ENCODE measurements at regions not wholly inside any gene's neighbourhood (a gene's known extent, or its start where the extent isn't known, plus 50 kb on each side); places are given as distances from the start of the nearest gene placed in this dataset.

DNA sequence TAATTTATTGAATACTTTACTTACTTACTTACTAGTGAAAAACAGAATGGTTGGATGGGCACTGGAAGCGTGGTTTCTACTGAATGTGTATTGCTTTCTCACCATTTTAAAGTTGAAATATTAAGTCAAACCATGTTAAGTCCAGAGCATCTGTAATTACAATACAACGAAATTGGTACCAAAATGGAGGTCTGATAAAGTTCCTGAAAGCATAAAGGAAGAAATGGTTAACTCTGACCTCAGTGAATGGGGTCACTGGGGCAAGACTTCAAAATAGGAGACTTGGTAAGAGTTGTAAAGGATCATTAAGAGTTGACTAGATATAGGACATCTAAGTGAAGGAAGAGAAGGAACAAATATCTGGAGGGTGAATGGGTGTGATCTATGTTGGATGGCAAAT, 237.1 kb downstream of the MAF start:
- H3K4me1 ChIP-seq, result no peaks in the 10 kb centered on the region
- TF ChIP-seq EP300 (IDR thresholded peaks at IDR 0.05) (no peak), POLR2A (IDR thresholded peaks at IDR 0.05) (no peak)
- TF ChIP-seq, protein P1, sequence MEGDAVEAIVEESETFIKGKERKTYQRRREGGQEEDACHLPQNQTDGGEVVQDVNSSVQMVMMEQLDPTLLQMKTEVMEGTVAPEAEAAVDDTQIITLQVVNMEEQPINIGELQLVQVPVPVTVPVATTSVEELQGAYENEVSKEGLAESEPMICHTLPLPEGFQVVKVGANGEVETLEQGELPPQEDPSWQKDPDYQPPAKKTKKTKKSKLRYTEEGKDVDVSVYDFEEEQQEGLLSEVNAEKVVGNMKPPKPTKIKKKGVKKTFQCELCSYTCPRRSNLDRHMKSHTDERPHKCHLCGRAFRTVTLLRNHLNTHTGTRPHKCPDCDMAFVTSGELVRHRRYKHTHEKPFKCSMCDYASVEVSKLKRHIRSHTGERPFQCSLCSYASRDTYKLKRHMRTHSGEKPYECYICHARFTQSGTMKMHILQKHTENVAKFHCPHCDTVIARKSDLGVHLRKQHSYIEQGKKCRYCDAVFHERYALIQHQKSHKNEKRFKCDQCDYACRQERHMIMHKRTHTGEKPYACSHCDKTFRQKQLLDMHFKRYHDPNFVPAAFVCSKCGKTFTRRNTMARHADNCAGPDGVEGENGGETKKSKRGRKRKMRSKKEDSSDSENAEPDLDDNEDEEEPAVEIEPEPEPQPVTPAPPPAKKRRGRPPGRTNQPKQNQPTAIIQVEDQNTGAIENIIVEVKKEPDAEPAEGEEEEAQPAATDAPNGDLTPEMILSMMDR (IDR thresholded peaks at IDR 0.05), result no peak
- H3K27me3 ChIP-seq, result no peaks in the 10 kb centered on the region
- H3K27ac ChIP-seq, result no peak overlapping the region
- no peak overlapping the region for H3K4me3 ChIP-seq
- peaks cover 0 to 5% (median 0%) of the 10 kb centered on the region in 4 donors for H3K9me3 ChIP-seq
- DNase-seq (ENCODE audit: low spot score in 2 of 2), result no peak
- 85 to 88% methylated on average over 2 of the region's 2 CpGs for WGBS, 2 donors
- no peaks in the 10 kb centered on the region for H3K36me3 ChIP-seq

DNA sequence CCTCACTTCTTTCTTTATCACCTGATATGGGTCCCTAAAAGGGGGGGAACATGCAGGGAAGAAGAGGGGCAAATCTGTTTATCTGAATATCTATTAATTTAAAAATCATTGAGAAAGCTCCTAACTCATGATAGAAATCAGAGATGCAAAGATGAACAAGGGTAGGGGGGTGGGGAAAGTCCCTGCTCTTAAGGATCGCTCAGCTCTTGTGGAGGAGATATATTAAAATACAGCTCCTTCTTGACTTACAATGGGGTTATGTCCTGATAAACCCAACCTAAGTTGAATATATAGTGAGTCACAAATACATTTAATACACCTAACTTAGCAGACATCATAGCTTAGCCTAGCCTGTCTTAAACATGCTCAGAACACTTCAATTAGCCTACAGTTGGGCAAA, 237.5 kb downstream of the MAF start:
- H3K4me1 ChIP-seq, result no peaks in the 10 kb centered on the region
- H3K9me3 ChIP-seq, result peaks cover 0 to 5% (median 0%) of the 10 kb centered on the region in 4 donors
- H3K27ac ChIP-seq, result no peak overlapping the region
- no peaks in the 10 kb centered on the region for H3K36me3 ChIP-seq
- H3K27me3 ChIP-seq, result no peaks in the 10 kb centered on the region
- no peak for TF ChIP-seq POLR2A (IDR thresholded peaks at IDR 0.05)
- TF ChIP-seq, protein P1 (IDR thresholded peaks at IDR 0.05), result no peak
- TF ChIP-seq EP300 (IDR thresholded peaks at IDR 0.05), result no peak
- DNase-seq (ENCODE audit: low spot score in 2 of 2), result no peak
- H3K4me3 ChIP-seq, result no peak overlapping the region
- WGBS, 2 donors, result 90 to 95% methylated on average over 1 of the region's 1 CpG

DNA sequence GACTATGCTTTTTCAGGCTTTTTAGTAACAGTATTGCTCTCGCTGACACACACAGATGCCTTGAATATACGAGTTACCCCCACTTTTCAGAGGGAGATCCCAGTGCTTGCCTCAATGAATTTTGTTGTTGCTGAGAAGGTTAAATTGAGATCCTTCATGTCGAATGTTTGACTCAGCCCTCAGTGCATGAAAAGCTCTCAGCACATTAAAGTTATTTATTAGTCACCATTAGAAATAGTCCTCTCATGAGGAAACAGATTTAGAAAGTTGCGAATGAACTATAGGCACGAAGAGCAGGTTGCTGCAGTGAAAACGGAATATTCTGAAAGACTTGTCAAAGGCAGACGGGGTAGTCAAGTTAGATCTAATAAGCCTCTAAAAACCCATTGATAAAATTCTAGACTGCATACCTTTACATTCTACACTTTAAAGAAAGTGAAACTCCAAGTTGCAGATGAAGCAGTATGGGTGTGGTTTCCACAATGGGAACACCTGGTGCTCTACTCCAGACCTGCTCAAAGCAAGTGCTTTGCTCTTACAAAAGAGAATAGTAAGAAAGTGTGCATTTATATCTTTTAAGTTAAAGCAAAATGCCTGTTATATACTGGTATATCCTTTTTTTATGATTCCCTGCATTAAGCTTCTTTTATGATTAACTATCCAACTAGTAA, 238.1 kb downstream of the MAF start:
- Histone ChIP-seq H3K27ac (no peak overlapping the region), H3K9me3 (peaks cover 0 to 5% (median 0%) of the 10 kb centered on the region in 4 donors), H3K4me3 (no peak overlapping the region), H3K36me3 (no peaks in the 10 kb centered on the region), H3K4me1 (no peaks in the 10 kb centered on the region), H3K27me3 (no peaks in the 10 kb centered on the region)
- DNase-seq (ENCODE audit: low spot score in 2 of 2), result no peak
- WGBS, 2 donors, result 75 to 79% methylated on average over 7 of the region's 7 CpGs
- no peak for TF ChIP-seq EP300 (IDR thresholded peaks at IDR 0.05)
- TF ChIP-seq, protein P1 (IDR thresholded peaks at IDR 0.05), result no peak
- no peak for TF ChIP-seq POLR2A (IDR thresholded peaks at IDR 0.05)

DNA sequence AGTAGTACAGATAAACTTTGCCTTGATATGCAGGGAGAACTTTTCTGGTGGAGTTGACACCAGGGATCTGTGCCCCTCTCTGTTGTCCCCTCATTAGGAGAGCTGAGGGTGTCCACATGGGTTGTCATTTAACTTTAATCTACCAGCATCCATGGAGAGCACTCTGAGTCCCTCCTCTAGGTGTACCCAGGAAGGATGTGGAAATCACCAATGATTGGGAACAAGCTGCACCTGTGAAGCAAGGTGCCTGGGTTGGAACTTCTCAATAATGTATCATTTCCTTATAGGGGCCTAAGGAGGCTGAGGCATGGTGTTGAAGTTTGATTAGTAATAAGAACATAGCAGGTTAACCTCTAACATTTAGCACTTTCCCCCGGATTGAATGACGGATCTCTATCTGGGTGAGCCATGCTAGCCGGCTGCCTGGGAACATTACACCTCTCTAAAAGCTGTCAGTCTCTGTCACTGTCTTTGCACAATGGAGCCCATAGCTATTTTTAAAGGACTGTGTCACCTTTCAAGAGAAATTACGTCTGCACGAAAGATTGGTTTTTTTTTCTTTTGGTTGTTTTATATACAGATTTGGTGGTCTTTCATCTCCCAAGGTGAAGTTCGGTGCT, 239.3 kb downstream of the MAF start:
- H3K4me3 ChIP-seq, result no peak overlapping the region
- no peaks in the 10 kb centered on the region for H3K36me3 ChIP-seq
- no peak overlapping the region for H3K27ac ChIP-seq
- H3K4me1 ChIP-seq, result no peaks in the 10 kb centered on the region
- TF ChIP-seq, protein P1 (IDR thresholded peaks at IDR 0.05), result no peak
- no peak for DNase-seq (ENCODE audit: low spot score in 2 of 2)
- H3K27me3 ChIP-seq, result no peaks in the 10 kb centered on the region
- no peaks in the 10 kb centered on the region for H3K9me3 ChIP-seq
- 92 to 94% methylated on average over 6 of the region's 6 CpGs for WGBS, 2 donors

DNA sequence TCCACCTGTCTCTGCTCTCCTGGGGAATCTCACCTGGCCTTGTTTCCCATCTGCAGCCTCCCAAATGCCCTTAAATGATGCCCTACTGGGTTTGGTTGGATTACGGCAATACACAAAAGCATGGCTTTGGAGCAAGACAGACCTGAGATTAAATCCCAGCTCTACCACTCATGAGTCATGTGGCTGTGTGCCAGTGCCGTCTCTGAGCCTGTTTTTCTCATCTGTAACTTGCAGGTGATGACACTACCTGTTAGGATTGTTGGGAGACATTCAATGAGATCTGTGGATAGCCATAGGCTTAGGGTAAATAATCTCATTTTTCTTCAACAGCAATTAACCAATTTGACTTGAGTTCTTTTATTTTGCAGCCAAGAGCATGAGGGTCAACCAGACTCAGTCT, 240.3 kb downstream of the MAF start:
- TF ChIP-seq, protein P1 (IDR thresholded peaks at IDR 0.05), result no peak
- TF ChIP-seq EP300 (IDR thresholded peaks at IDR 0.05) (no peak), POLR2A (IDR thresholded peaks at IDR 0.05) (no peak)
- Histone ChIP-seq H3K4me3 (no peak overlapping the region), H3K27me3 (no peaks in the 10 kb centered on the region), H3K9me3 (no peaks in the 10 kb centered on the region), H3K27ac (no peak overlapping the region), H3K4me1 (no peaks in the 10 kb centered on the region), H3K36me3 (no peaks in the 10 kb centered on the region)
- DNase-seq (ENCODE audit: low spot score in 2 of 2), result no peak
- 76 to 98% methylated on average over 2 of the region's 2 CpGs for WGBS, 2 donors

All from tibial nerve (tissue), 4 donors.